ENCODE measurements at regions not wholly inside any gene's neighbourhood (a gene's known extent, or its start where the extent isn't known, plus 50 kb on each side); places are given as distances from the start of the nearest gene placed in this dataset.

- DNase-seq = no peak
These were observed 89.5 kb downstream of the XCL2 start for GRCh38 chr1:168454211-168454815.

- peak; percentile 34 for DNase-seq
These were observed 90.7 kb downstream of the XCL2 start for GRCh38 chr1:168453056-168453455.

GRCh38 chr1:168452329-168452728 lies 91.5 kb downstream of the XCL2 start:
- DNase-seq = no peak

- no peak for DNase-seq
These were observed 95.9 kb downstream of the XCL2 start for GRCh38 chr1:168447871-168448270.

- DNase-seq = no peak
These were observed 97.7 kb downstream of the XCL2 start for GRCh38 chr1:168446081-168446480.

GRCh38 chr1:168443899-168444298 lies 99.9 kb downstream of the XCL2 start:
- DNase-seq = no peak

- DNase-seq = peak; percentile 12
These were observed 100.4 kb downstream of the XCL2 start for GRCh38 chr1:168443356-168443755.

- DNase-seq = peak; percentile 80
These were observed 100.9 kb downstream of the XCL2 start for GRCh38 chr1:168442931-168443330.

- DNase-seq = peak; percentile 42
These were observed 102.1 kb downstream of the XCL2 start for GRCh38 chr1:168441745-168442144.

- DNase-seq = peak; percentile 92
These were observed 104.1 kb downstream of the XCL2 start for GRCh38 chr1:168439456-168440375.

- DNase-seq = no peak
These were observed 105.2 kb downstream of the XCL2 start for GRCh38 chr1:168438626-168439025.

- no peak for DNase-seq
These were observed 106.0 kb downstream of the XCL2 start for GRCh38 chr1:168437821-168438220.

GRCh38 chr1:168435439-168435838 lies 108.4 kb downstream of the XCL2 start:
- DNase-seq = no peak

GRCh38 chr1:168433238-168433637 lies 110.6 kb downstream of the XCL2 start:
- DNase-seq = peak; percentile 79

- peak; percentile 10 for DNase-seq
These were observed 111.9 kb downstream of the XCL2 start for GRCh38 chr1:168431882-168432281.

GRCh38 chr1:168430321-168430720 lies 113.5 kb downstream of the XCL2 start:
- DNase-seq = no peak

GRCh38 chr1:168428063-168428731 lies 115.6 kb downstream of the XCL2 start:
- DNase-seq = no peak

- no peak for DNase-seq
These were observed 116.7 kb downstream of the XCL2 start for GRCh38 chr1:168427051-168427450.

GRCh38 chr1:168424281-168424680 lies 119.5 kb downstream of the XCL2 start:
- DNase-seq = no peak

- peak; percentile 17 for DNase-seq
These were observed 121.5 kb downstream of the XCL2 start for GRCh38 chr1:168422203-168422847.

GRCh38 chr1:168421399-168422004 lies 122.3 kb downstream of the XCL2 start:
- DNase-seq = no peak

GRCh38 chr1:168420177-168420576 lies 123.6 kb downstream of the XCL2 start:
- DNase-seq = no peak

GRCh38 chr1:168419736-168420135 lies 124.1 kb downstream of the XCL2 start:
- no peak for DNase-seq
